H9 (cell line): ENCODE measurements at regions not wholly inside any gene's neighbourhood (a gene's known extent, or its start where the extent isn't known, plus 50 kb on each side); places are given as distances from the start of the nearest gene placed in this dataset.

ENCODE experiments used
- DNase-seq: peaks from one replicate; pipeline ENCODE4 v3.0.0-alpha.2; 2017
- H2AFZ ChIP-seq: one replicate; pipeline ENCODE4 v1.6.1; 2013; ENCODE audit warnings: mild to moderate bottlenecking, low read length, control low read depth, moderate library complexity
- H2AK5ac ChIP-seq: 2 replicates; pipeline ENCODE4 v1.6.1; 2013; ENCODE audit warnings: low read length, control low read depth, mixed read lengths; ENCODE audit not compliant: insufficient read length
- H2BK120ac ChIP-seq: one replicate; pipeline ENCODE4 v1.6.1; 2013; ENCODE audit warnings: low read depth, mild to moderate bottlenecking, low read length, control low read depth, inconsistent platforms; ENCODE audit not compliant: poor library complexity, severe bottlenecking
- H2BK12ac ChIP-seq: 2 replicates; pipeline ENCODE4 v1.6.1; 2013; ENCODE audit warnings: low read length, control low read depth, mixed read lengths, low read depth; ENCODE audit not compliant: insufficient read length
- H2BK15ac ChIP-seq: 2 replicates; pipeline ENCODE4 v1.6.1; 2013; ENCODE audit warnings: low read depth, low read length, control low read depth
- H2BK20ac ChIP-seq: one replicate; pipeline ENCODE4 v1.6.1; 2013; ENCODE audit warnings: low read depth, mild to moderate bottlenecking, low read length, control low read depth, inconsistent platforms; ENCODE audit not compliant: poor library complexity, severe bottlenecking
- H2BK5ac ChIP-seq: 2 replicates; pipeline ENCODE4 v1.6.1; 2013; ENCODE audit warnings: low read length, control low read depth, mixed read lengths; ENCODE audit not compliant: insufficient read length
- H3K14ac ChIP-seq: 2 replicates; pipeline ENCODE4 v1.6.1; 2013; ENCODE audit warnings: low read length, control low read depth; ENCODE audit not compliant: insufficient read depth
- H3K18ac ChIP-seq: 2 replicates; pipeline ENCODE4 v1.6.1; 2013; ENCODE audit warnings: low read depth, mild to moderate bottlenecking, mixed read lengths, low read length, control low read depth; ENCODE audit not compliant: insufficient read length
- H3K23ac ChIP-seq: 2 replicates; pipeline ENCODE4 v1.6.1; 2013; ENCODE audit warnings: low read length, control low read depth, mixed read lengths, low read depth; ENCODE audit not compliant: insufficient read length
- H3K23me2 ChIP-seq: 2 replicates; pipeline ENCODE4 v1.6.1; 2013; ENCODE audit warnings: low read depth, mild to moderate bottlenecking, mixed read lengths, low read length, control low read depth; ENCODE audit not compliant: insufficient read length, poor library complexity, severe bottlenecking
- H3K27ac ChIP-seq: 2 replicates; pipeline ENCODE4 v1.5.1; 2013; ENCODE audit warnings: low read length, control low read depth, mixed read lengths, low read depth; ENCODE audit not compliant: insufficient read length
- H3K27me3 ChIP-seq: 2 replicates; pipeline ENCODE4 v1.6.1; 2013; ENCODE audit warnings: low read length, control low read depth, inconsistent platforms; ENCODE audit not compliant: insufficient read depth
- H3K4ac ChIP-seq: 2 replicates; pipeline ENCODE4 v1.6.1; 2013; ENCODE audit warnings: low read depth, mild to moderate bottlenecking, control low read depth, inconsistent platforms, low read length, moderate library complexity
- H3K4me1 ChIP-seq: 2 replicates; pipeline ENCODE4 v1.6.1; 2013; ENCODE audit warnings: low read length, control low read depth, inconsistent platforms; ENCODE audit not compliant: insufficient read depth
- H3K4me2 ChIP-seq: 2 replicates; pipeline ENCODE4 v1.6.1; 2013; ENCODE audit warnings: low read length, control low read depth, mixed read lengths; ENCODE audit not compliant: insufficient read length, insufficient read depth
- H3K56ac ChIP-seq: 2 replicates; pipeline ENCODE4 v1.6.1; 2013; ENCODE audit warnings: low read depth, mild to moderate bottlenecking, mixed read lengths, low read length, control low read depth; ENCODE audit not compliant: insufficient read length
- H3K79me1 ChIP-seq: 2 replicates; pipeline ENCODE4 v1.6.1; 2013; ENCODE audit warnings: low read depth, mild to moderate bottlenecking, moderate library complexity, low read length, control low read depth, inconsistent platforms; ENCODE audit not compliant: insufficient read depth, poor library complexity, severe bottlenecking
- H3K79me2 ChIP-seq: 2 replicates; pipeline ENCODE4 v1.6.1; 2013; ENCODE audit warnings: low read length, control low read depth, inconsistent platforms; ENCODE audit not compliant: insufficient read depth
- H3K9ac ChIP-seq: 2 replicates; pipeline ENCODE4 v1.6.1; 2013; ENCODE audit warnings: low read length, control low read depth, mixed read lengths; ENCODE audit not compliant: insufficient read length; ENCODE audit errors: extremely low read depth
- H3K9me3 ChIP-seq: one replicate; pipeline ENCODE4 v1.6.1; 2013; ENCODE audit warnings: low read depth, low read length, inconsistent platforms; ENCODE audit not compliant: control insufficient read depth
- H3T11ph ChIP-seq: one replicate; pipeline ENCODE4 v1.6.1; 2013; ENCODE audit warnings: mild to moderate bottlenecking, low read length, control low read depth, inconsistent platforms
- H4K20me1 ChIP-seq: one replicate; pipeline ENCODE4 v1.6.1; 2013; ENCODE audit not compliant: control insufficient read depth, insufficient read length, insufficient read depth
- H4K5ac ChIP-seq: 2 replicates; pipeline ENCODE4 v1.6.1; 2013; ENCODE audit warnings: low read depth, mild to moderate bottlenecking, mixed read lengths, low read length, control low read depth; ENCODE audit not compliant: insufficient read length
- H4K8ac ChIP-seq: replicated peaks from 2 replicates; pipeline ENCODE4 v1.6.1; 2013; ENCODE audit warnings: low read length, control low read depth, mixed read lengths, low read depth; ENCODE audit not compliant: insufficient read length
- H4K91ac ChIP-seq: 2 replicates; pipeline ENCODE4 v1.6.1; 2013; ENCODE audit warnings: low read depth, mild to moderate bottlenecking, moderate library complexity, mixed read lengths, low read length, control low read depth; ENCODE audit not compliant: insufficient read length
- H3K27ac Mint-ChIP-seq, 3 experiments: 2 replicates in 2 of 3; 3 replicates in 1 of 3; pipeline ENCODE4 v1.8.0; 2020 to 2021; ENCODE audit warnings: mixed read lengths in 3 of 3, mild to moderate bottlenecking in 1 of 3, moderate library complexity in 1 of 3
- H3K27me3 Mint-ChIP-seq: 2 replicates; pipeline ENCODE4 v1.8.0; 2021; ENCODE audit warnings: low read depth, mild to moderate bottlenecking, moderate library complexity, mixed read lengths
- H3K36me3 Mint-ChIP-seq, 3 experiments: 2 replicates in 2 of 3; 3 replicates in 1 of 3; pipeline ENCODE4 v1.8.0; 2020 to 2021; ENCODE audit warnings: low read depth in 3 of 3, mixed read lengths in 3 of 3; ENCODE audit not compliant: insufficient read depth in 1 of 3
- H3K4me1 Mint-ChIP-seq, 2 experiments: 2 replicates each; pipeline ENCODE4 v1.8.0; 2020; ENCODE audit warnings: mixed read lengths in 2 of 2
- H3K4me3 Mint-ChIP-seq, 2 experiments: 2 replicates in 1 of 2; 3 replicates in 1 of 2; pipeline ENCODE4 v1.8.0; 2020 to 2021; ENCODE audit warnings: mild to moderate bottlenecking in 2 of 2, mixed read lengths in 2 of 2, moderate library complexity in 1 of 2
- H3K9me3 Mint-ChIP-seq, 2 experiments: 2 replicates in 1 of 2; 3 replicates in 1 of 2; pipeline ENCODE4 v1.8.0; 2020; ENCODE audit warnings: mild to moderate bottlenecking in 2 of 2, mixed read lengths in 2 of 2, moderate library complexity in 1 of 2
- CTCF ChIP-seq: fragments of 200-600 bp; sonication (generic); conservative IDR thresholded peaks from 3 replicates; pipeline ENCODE4 v1.8.0; 2021; ENCODE audit warnings: antibody characterized with exemption, mild to moderate bottlenecking
- WGBS: extraction: QIAGEN DNeasy Blood & Tissue Kit; methylation state at CpG from one replicate; pipeline ENCODE4 v1.1.7; 2013; ENCODE audit warnings: missing lambda C conversion rate, low lambda C conversion rate, mixed read lengths; ENCODE audit not compliant: insufficient read length; ENCODE audit errors: extremely low coverage; 5-methylcytosine and 5-hydroxymethylcytosine counted together

DNA sequence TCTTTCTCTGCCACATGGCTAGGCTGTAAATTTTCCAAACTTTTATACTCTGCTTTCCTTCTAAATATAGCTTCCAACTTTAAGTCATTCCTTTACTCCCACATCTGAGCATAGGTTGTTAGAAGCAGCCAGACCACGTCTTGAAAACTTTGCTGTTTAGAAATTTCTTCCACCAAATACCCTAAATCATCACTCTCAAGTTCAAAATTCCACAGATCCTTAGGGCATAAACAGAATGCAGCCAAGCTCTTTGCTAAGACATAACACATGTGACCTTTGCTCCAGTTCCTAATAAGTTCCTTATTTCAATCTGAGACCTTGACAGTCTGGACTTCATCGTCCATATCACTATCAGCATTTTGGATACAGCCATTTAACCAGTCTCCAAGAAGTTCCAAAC lies 749.9 kb downstream of the METTL15 start:
- Histone ChIP-seq H4K5ac (no peak overlapping the region), H4K91ac (no peak overlapping the region), H3K79me2 (no peaks in the 10 kb centered on the region), H3K4me2 (no peak overlapping the region), H3T11ph (no peak overlapping the region), H3K56ac (no peak overlapping the region), H2BK12ac (no peak overlapping the region), H4K8ac (no peak overlapping the region), H2BK15ac (no peak overlapping the region), H3K4me1 (no peaks in the 10 kb centered on the region), H3K27me3 (no peaks in the 10 kb centered on the region), H2BK20ac (no peak overlapping the region), H3K23me2 (no peaks in the 10 kb centered on the region), H3K4ac (no peak overlapping the region), H3K9me3 (no peaks in the 10 kb centered on the region), H2BK120ac (no peak overlapping the region), H3K23ac (no peak overlapping the region), H3K79me1 (no peaks in the 10 kb centered on the region), H2AFZ (no peak overlapping the region), H4K20me1 (no peaks in the 10 kb centered on the region), H3K14ac (no peak overlapping the region), H2BK5ac (no peak overlapping the region), H3K9ac (no peak overlapping the region), H3K18ac (no peak overlapping the region), H3K27ac (no peak overlapping the region), H2AK5ac (no peak overlapping the region)
- Mint-ChIP-seq H3K9me3 (peaks cover 6 to 18% of the 10 kb centered on the region in 2 experiments; a peak in 4 of 5 replicates), H3K4me1 (peaks cover 8 to 14% of the 10 kb centered on the region in 2 experiments), H3K27me3 (no peaks in the 10 kb centered on the region), H3K27ac (no peak overlapping the region; a peak in 1 of 7 replicates), H3K36me3 (peaks cover 6 to 18% (median 8%) of the 10 kb centered on the region in 3 experiments; a peak in 5 of 7 replicates), H3K4me3 (no peak overlapping the region)
- no peak for TF ChIP-seq CTCF
- WGBS = no CpG with 5 or more reads among the region's 2 CpGs
- no peak for DNase-seq
